ENCODE measurements at regions not wholly inside any gene's neighbourhood (a gene's known extent, or its start where the extent isn't known, plus 50 kb on each side); places are given as distances from the start of the nearest gene placed in this dataset.

GRCh38 chr3:117681619-117682018 lies 972.0 kb downstream of the TUSC7 start:
- H3K36me3 Mint-ChIP-seq = no peaks in the 10 kb centered on the region
- DNase-seq (ENCODE audit: low spot score in 2 of 2) (no peak), ATAC-seq (no peak)
- peaks cover 0 to 3% of the 10 kb centered on the region in 2 donors for H3K9me3 Mint-ChIP-seq
- no peak overlapping the region for H3K27ac Mint-ChIP-seq

- DNase-seq (ENCODE audit: low spot score in 2 of 2) (no peak), ATAC-seq (no peak)
- Mint-ChIP-seq H3K27ac (no peak overlapping the region), H3K9me3 (peaks cover 0 to 3% of the 10 kb centered on the region in 2 donors), H3K36me3 (no peaks in the 10 kb centered on the region)
Measured at GRCh38 chr3:117687096-117687495, 977.5 kb downstream of the TUSC7 start.

GRCh38 chr3:117688583-117688982 lies 979.0 kb downstream of the TUSC7 start:
- Mint-ChIP-seq H3K9me3 (peaks cover 0 to 3% of the 10 kb centered on the region in 2 donors), H3K27ac (no peak overlapping the region), H3K36me3 (no peaks in the 10 kb centered on the region)
- DNase-seq (ENCODE audit: low spot score in 2 of 2) (no peak), ATAC-seq (no peak)

- DNase-seq (ENCODE audit: low spot score in 2 of 2) (no peak), ATAC-seq (no peak)
- peaks cover 0 to 11% of the 10 kb centered on the region in 2 donors for H3K36me3 Mint-ChIP-seq
- H3K27ac Mint-ChIP-seq = no peak overlapping the region
- peaks cover 11 to 12% of the 10 kb centered on the region in 2 donors for H3K9me3 Mint-ChIP-seq
Measured at GRCh38 chr3:117691526-117691925, 981.9 kb downstream of the TUSC7 start.

DNA sequence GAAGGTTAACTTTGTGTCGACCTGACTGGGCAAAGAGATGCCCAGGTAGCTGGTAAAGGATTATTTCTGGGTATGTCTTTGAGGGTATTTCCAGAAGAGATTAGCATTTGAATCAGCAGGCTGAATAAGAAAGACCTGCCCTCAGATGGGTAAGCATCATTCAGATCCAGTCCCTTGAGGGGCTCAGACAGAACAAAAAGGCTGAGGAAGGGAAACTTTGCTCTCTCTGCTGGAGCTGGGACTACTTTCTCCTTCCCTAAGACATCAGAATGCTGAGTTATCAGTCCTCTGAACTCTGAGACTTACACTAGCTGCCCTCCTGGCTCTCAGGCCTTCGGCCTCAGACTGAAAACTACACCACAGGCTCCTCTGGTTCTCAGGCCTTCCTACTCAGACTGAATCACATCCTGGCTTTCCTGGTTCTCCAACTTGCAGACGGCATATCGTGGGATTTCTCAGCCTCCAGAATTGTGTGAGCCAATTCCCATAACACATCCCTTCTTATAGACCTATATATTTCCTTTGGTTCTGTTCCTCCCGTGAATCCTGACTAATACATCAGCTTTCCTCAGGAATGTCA lies 982.9 kb downstream of the TUSC7 start:
- ATAC-seq (no peak), DNase-seq (ENCODE audit: low spot score in 2 of 2) (no peak)
- H3K36me3 Mint-ChIP-seq = peaks cover 0 to 11% of the 10 kb centered on the region in 2 donors
- H3K27ac Mint-ChIP-seq = no peak overlapping the region
- H3K9me3 Mint-ChIP-seq = peaks cover 11 to 20% of the 10 kb centered on the region in 2 donors

DNA sequence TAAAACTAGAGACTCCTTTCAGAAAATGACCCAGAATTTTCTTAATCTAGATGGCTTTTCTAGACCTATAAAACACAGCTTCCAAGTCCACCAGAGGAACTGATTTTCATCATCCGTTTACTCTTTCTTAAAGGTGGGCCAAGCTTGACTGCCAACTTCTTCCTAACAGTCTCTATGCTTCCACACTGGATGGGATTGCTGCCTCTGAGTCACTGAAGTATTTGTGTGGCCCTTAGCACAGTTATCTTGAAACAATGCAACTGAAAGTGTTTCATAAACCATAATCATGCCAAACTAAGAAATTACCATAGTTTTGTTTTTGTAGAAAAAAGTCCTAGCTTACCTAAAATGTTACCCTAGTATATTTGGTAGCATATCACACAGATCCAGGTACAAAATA lies 985.7 kb downstream of the TUSC7 start:
- H3K27ac Mint-ChIP-seq = no peak overlapping the region
- no peak for ATAC-seq
- no peak for DNase-seq (ENCODE audit: low spot score in 2 of 2)
- H3K36me3 Mint-ChIP-seq = peaks cover 0 to 11% of the 10 kb centered on the region in 2 donors
- H3K9me3 Mint-ChIP-seq = peaks cover 14 to 20% of the 10 kb centered on the region in 2 donors

GRCh38 chr3:117695871-117696645 lies 986.5 kb downstream of the TUSC7 start:
- DNase-seq (ENCODE audit: low spot score in 2 of 2) (no peak), ATAC-seq (no peak)
- peaks cover 18 to 20% of the 10 kb centered on the region in 2 donors for H3K9me3 Mint-ChIP-seq
- H3K27ac Mint-ChIP-seq = no peak overlapping the region
- H3K36me3 Mint-ChIP-seq = peaks cover 0 to 11% of the 10 kb centered on the region in 2 donors

DNA sequence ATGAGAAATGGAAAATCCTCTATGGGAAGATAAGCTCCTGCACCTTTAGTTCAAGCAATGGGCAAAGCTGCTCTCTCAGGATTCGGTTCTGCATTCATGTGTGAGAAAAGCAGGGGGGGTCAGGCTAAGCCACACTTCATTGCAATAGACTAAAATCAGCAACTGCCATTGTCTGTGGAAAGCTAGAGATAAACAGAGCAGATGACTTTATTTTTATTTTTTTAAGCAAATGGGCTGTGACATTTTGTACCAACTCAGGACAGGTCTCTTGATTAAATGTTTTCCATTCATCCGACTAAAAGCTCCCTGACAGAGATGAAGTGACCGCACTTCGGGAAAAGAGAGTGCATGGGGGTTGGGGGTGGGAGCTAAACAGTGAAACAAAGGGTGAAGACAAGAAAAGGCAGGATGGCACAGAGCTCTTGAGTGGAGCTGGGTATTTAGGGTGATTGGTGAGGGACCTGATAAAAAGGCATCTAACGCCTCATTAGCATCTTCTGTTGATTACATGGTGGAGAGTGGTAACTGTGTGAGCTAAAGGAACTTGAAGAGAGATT lies 987.4 kb downstream of the TUSC7 start:
- Mint-ChIP-seq H3K27ac (no peak overlapping the region), H3K9me3 (peaks cover 18 to 20% of the 10 kb centered on the region in 2 donors)

GRCh38 chr3:117699058-117699457 lies 989.5 kb downstream of the TUSC7 start:
- H3K27ac Mint-ChIP-seq = no peak overlapping the region
- peaks cover 0 to 10% of the 10 kb centered on the region in 2 donors for H3K36me3 Mint-ChIP-seq
- peaks cover 21 to 22% of the 10 kb centered on the region in 2 donors for H3K9me3 Mint-ChIP-seq
- DNase-seq (ENCODE audit: low spot score in 2 of 2) (no peak), ATAC-seq (no peak)

More for the DNA sequence above, 987.4 kb downstream of the TUSC7 start:
- ATAC-seq (no peak), DNase-seq (ENCODE audit: low spot score in 2 of 2) (no peak)
- peaks cover 0 to 11% of the 10 kb centered on the region in 2 donors for H3K36me3 Mint-ChIP-seq

DNA sequence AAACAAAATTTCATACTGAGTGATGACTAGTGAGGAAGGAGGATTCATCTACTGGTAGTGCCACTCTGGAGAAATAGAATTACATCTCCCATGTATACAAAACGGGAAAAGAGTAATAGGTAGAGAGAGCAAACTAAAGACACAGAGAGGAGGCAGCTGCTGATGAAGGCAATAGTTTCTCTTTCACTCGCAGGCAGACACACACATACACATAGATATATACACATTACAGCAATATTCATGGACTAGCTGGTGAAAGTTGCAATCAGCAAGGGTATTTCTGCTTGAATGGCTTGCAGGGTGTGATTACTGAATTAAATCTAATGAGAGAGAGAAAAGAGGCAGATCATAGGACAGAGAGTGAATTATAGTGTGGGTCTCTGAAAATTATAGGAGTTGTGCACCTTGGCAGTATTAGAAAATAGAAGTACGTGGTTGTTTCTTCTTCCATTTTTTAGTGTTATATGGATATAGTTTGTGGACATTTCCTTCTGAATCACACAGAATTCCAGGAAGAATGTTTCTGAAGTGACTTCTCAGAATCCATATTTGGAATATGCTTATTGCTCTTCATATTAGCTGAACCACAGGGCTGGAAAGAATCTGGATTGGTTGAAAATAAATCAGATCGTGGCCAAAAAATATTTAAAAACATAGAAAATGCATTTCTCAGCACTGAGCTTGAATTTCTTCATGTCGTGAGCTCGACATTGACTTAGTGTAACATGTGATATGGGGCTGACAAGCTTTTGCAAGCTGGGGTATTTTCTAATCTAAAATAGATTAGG lies 991.2 kb downstream of the TUSC7 start:
- Mint-ChIP-seq H3K9me3 (peaks cover 12 to 13% of the 10 kb centered on the region in 2 donors), H3K27ac (no peak overlapping the region), H3K36me3 (no peaks in the 10 kb centered on the region)
- DNase-seq (ENCODE audit: low spot score in 2 of 2) (no peak), ATAC-seq (no peak)

GRCh38 chr3:117705011-117705410 lies 995.4 kb downstream of the TUSC7 start:
- Mint-ChIP-seq H3K36me3 (no peaks in the 10 kb centered on the region), H3K27ac (no peak overlapping the region), H3K9me3 (peaks cover 3 to 12% of the 10 kb centered on the region in 2 donors)
- no peak for DNase-seq (ENCODE audit: low spot score in 2 of 2)
- ATAC-seq = no peak

DNA sequence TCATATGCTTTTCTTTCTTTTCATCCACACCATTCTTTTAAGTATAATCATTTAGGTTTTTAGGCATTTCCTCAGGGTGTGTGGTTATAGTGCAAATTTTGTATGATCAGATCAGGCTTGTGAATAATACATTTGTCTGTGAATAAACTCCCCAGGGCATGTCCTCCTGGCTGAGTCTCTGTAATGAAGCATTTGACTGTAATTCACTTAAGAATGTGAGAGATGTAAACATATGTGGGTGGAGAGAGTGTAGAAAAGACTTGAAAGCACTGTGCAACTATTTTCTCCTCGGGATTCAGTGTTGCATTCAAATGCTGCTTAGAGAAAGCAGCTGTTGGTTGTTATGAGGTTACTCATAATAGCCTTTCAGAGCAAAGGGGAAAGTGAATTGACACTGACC lies 996.5 kb downstream of the TUSC7 start:
- ATAC-seq = no peak

GRCh38 chr3:117706756-117707155 lies 997.2 kb downstream of the TUSC7 start:
- H3K27ac Mint-ChIP-seq = no peak overlapping the region
- ATAC-seq = no peak
- DNase-seq (ENCODE audit: low spot score in 2 of 2) = no peak
- H3K9me3 Mint-ChIP-seq = peaks cover 8 to 10% of the 10 kb centered on the region in 2 donors
- H3K36me3 Mint-ChIP-seq = no peaks in the 10 kb centered on the region

More for the DNA sequence above, 996.5 kb downstream of the TUSC7 start:
- no peak overlapping the region for H3K27ac Mint-ChIP-seq
- H3K36me3 Mint-ChIP-seq = no peaks in the 10 kb centered on the region
- DNase-seq (ENCODE audit: low spot score in 2 of 2) = no peak
- H3K9me3 Mint-ChIP-seq = peaks cover 8 to 10% of the 10 kb centered on the region in 2 donors

DNA sequence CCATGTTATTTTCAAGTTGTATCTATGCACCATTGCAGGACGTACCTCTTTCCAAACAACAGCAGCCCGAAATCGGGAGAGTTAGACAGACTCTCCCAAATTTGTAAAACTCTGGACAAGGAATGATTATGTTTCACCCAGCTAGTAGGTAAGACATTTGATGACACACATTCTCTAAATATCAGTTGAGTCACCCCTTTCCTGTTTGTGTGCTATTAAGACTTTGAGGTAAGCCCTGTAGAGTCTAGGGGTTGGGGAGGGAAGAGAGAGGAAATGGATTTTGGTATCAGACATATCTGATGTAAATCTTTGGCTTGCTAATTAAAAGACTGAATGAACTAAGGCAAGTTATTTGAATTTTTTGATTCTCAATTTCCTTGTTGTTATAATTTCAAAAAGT lies 999.0 kb downstream of the TUSC7 start:
- peaks cover 6 to 12% of the 10 kb centered on the region in 2 donors for H3K9me3 Mint-ChIP-seq
- H3K36me3 Mint-ChIP-seq = no peaks in the 10 kb centered on the region
- DNase-seq (ENCODE audit: low spot score in 2 of 2) = no peak
- no peak overlapping the region for H3K27ac Mint-ChIP-seq
- no peak for ATAC-seq

DNA sequence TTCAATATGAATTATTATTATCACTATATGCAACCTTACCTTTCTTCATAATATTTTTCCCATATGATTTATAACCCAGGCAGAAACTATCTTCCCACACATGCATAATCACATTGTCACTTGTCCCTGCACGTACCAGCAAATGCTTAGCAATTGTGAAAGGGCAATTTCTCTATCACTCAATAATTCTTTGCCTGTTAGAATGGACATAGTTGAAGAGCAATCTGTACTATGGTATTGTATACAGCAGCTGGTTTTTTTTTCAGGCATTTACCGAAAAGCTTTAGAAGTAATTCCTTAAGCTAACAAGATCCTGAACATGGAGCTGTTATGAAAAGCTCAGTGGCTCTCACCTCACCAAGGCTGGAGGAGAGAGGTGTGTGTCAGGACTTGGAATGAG lies 999.5 kb downstream of the TUSC7 start:
- H3K36me3 Mint-ChIP-seq = no peaks in the 10 kb centered on the region
- DNase-seq (ENCODE audit: low spot score in 2 of 2) = no peak
- H3K9me3 Mint-ChIP-seq = peaks cover 5 to 10% of the 10 kb centered on the region in 2 donors
- no peak overlapping the region for H3K27ac Mint-ChIP-seq
- no peak for ATAC-seq

DNA sequence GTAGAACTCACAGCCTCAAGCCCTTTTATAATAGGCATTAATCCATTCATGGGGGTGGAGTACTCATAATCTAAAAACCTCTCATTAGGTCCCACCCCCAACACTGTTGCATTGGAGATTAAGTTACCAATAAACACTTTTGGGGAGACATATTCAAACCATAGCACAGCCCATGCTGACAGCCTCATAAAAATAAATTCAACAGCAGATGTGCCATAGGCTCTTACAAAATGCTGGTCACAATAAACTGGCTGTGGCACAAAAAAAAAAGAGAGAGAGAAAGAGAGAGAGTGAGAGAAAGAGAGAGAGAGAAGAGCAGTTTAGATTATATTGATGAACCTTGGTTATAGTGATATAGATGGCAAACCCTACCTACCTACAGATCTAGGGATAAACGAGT lies 1000.9 kb downstream of the TUSC7 start:
- Mint-ChIP-seq H3K36me3 (no peaks in the 10 kb centered on the region), H3K27ac (no peak overlapping the region), H3K9me3 (peaks cover 5 to 10% of the 10 kb centered on the region in 2 donors)
- ATAC-seq (no peak), DNase-seq (ENCODE audit: low spot score in 2 of 2) (no peak)

Data from activated naive CD4-positive, alpha-beta T cell treated with anti-CD3 and anti-CD28 coated beads, Interleukin-2, amount 50 U/mL, for 72 hours (primary cell).